ENCODE measurements at regions not wholly inside any gene's neighbourhood (a gene's known extent, or its start where the extent isn't known, plus 50 kb on each side); places are given as distances from the start of the nearest gene placed in this dataset.

DNA sequence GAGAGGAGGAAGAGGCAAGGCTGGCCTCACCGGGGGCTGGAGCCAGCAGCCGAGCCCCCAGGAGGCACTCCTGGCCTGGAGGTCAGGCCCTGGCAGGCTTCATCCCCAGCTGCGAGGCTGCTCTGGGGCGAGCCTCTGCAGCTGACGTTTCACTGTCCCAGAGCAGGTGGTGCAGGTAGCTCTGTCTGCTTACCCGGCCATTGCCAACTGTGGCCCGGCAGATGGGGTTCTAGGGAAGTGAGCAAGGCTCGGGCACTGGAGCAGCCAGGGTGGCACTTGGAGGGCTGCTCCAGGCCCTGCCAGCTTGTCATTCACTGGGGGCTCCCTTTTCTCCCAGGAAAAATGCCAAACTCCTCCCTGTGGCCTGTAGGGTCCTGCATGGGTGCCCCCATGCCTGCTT lies 118.7 kb upstream of the ANO1 start:
- TF ChIP-seq SUZ12 (IDR thresholded peaks at IDR 0.05) (no peak), L3MBTL2 (conservative IDR thresholded peaks at IDR 0.05) (no peak), FOXM1 (IDR thresholded peaks at IDR 0.05; ENCODE audit: borderline replicate concordance) (no peak), FOXK2 (IDR thresholded peaks at IDR 0.05) (no peak), ELF4 (IDR thresholded peaks at IDR 0.05) (no peak), HDGF (IDR thresholded peaks at IDR 0.05; ENCODE audit: borderline replicate concordance) (no peak), ZNF384 (IDR thresholded peaks at IDR 0.05) (no peak), NFRKB (IDR thresholded peaks at IDR 0.05) (no peak), TARDBP (IDR thresholded peaks at IDR 0.05) (no peak), ARNT (IDR thresholded peaks at IDR 0.05) (no peak), BHLHE40 (IDR thresholded peaks at IDR 0.05; ENCODE audit: borderline replicate concordance) (no peak)
- TF ChIP-seq, protein P1, sequence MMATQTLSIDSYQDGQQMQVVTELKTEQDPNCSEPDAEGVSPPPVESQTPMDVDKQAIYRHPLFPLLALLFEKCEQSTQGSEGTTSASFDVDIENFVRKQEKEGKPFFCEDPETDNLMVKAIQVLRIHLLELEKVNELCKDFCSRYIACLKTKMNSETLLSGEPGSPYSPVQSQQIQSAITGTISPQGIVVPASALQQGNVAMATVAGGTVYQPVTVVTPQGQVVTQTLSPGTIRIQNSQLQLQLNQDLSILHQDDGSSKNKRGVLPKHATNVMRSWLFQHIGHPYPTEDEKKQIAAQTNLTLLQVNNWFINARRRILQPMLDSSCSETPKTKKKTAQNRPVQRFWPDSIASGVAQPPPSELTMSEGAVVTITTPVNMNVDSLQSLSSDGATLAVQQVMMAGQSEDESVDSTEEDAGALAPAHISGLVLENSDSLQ (IDR thresholded peaks at IDR 0.05): no peak
